ENCODE measurements at regions not wholly inside any gene's neighbourhood (a gene's known extent, or its start where the extent isn't known, plus 50 kb on each side); places are given as distances from the start of the nearest gene placed in this dataset.
A peak's percentile ranks its signal among the peaks of the same experiment; 100 is the strongest.

DNA sequence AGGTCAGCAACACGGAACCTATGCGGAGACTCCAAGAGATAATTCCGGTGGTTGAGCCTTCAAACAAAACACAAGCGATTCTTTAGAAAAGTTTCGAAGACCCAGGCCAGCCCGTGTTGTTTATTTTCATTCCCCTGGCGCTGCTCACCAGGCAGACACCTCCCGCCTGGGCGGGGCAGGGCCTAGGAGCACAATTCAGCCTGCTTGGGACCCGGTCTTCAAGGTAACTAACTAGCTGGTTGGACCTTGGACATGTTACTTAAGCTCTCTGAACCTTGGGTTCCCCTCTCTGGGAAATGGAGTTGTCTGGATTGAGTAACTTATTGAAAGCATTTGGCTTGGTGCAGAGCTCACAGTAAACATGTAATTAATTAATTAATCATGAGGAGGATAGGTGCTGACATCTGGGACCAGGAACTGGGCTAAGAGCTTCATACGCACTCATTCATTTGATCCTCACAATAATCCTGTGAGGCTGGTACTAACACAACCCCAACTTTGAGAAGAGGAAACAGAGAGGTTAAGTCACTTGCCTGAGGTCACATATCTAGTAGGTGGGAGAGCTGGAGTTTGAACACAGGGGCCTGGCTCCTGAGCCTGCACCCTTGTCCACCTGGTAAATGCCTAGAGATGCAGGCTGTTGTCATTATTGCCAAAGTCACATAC, 125.3 kb upstream of the SMURF2 start:
- no peaks in the 10 kb centered on the region for H3K79me2 ChIP-seq (ENCODE audit: insufficient read depth, low read length)
- intact Hi-C loops (cut with micrococcal nuclease; ENCODE audit: unreplicated experiment): no loop called here
- H2AFZ ChIP-seq (ENCODE audit: low read length): no peak overlapping the region
- BruUV-seq (replicated peaks): no TSS peak
- WGBS (ENCODE audit: low lambda C conversion rate): 17% methylated on average over 11 of the region's 11 CpGs
- H3K4me1 ChIP-seq (ENCODE audit: insufficient read depth, low read length): peaks cover 21% of the 10 kb centered on the region
- no peaks in the 10 kb centered on the region for H4K20me1 ChIP-seq (ENCODE audit: insufficient read depth, low read length)
- H3K27me3 ChIP-seq (ENCODE audit: control insufficient read depth in 1 of 2, insufficient read depth in 2 of 2, low read length in 2 of 2): no peaks in the 10 kb centered on the region
- POLR2A ChIA-PET: interaction anchor here (0.9 to 1.9 kb wide), 3 partner anchors 10 to 93 kb away, joined by 3 to 16 read pairs (median 6); no protein-coding TSS in a partner anchor
- H3K9ac ChIP-seq (ENCODE audit: insufficient read depth, low read depth, low read length): no peak overlapping the region
- peak overlapping the region; percentile 28 for H3K27ac ChIP-seq (ENCODE audit: extremely low read length, insufficient read depth, low read length)
- H3K4me3 ChIP-seq (replicated peaks in 1 of 3; ENCODE audit: insufficient read depth in 1 of 3, low read depth in 2 of 3, low read length in 3 of 3): peak overlapping the region in 1 of 3 experiments; percentile 8; a peak in 1 of 6 replicates
- H3K36me3 ChIP-seq (replicated peaks in 1 of 2; ENCODE audit: control insufficient read depth in 1 of 2, insufficient read depth in 2 of 2, low read length in 2 of 2): no peaks in the 10 kb centered on the region; a peak in 2 of 5 replicates
- ATAC-seq (peak; percentile 57), DNase-seq (ENCODE audit: low spot score) (peak; percentile 82), FAIRE-seq (peak; percentile 89)
- peak overlapping the region; percentile 40 for H3K4me2 ChIP-seq (ENCODE audit: low read depth, low read length)
- H3K9me3 ChIP-seq (ENCODE audit: low read length): no peaks in the 10 kb centered on the region
- CTCF ChIA-PET (ENCODE audit: low intra/inter-chr PET ratio, low total read pairs): no interaction called here
- in situ Hi-C loops (cut with HindIII; ENCODE audit: extremely low pct_ligation_motif_present, low pct_unique_long_range_greater_than_20kb): no loop called here
- TF ChIP-seq TAF15 (IDR thresholded peaks at IDR 0.05; ENCODE audit: low read depth, low read length, poor library complexity, severe bottlenecking): no peak
- TF ChIP-seq, protein P1, sequence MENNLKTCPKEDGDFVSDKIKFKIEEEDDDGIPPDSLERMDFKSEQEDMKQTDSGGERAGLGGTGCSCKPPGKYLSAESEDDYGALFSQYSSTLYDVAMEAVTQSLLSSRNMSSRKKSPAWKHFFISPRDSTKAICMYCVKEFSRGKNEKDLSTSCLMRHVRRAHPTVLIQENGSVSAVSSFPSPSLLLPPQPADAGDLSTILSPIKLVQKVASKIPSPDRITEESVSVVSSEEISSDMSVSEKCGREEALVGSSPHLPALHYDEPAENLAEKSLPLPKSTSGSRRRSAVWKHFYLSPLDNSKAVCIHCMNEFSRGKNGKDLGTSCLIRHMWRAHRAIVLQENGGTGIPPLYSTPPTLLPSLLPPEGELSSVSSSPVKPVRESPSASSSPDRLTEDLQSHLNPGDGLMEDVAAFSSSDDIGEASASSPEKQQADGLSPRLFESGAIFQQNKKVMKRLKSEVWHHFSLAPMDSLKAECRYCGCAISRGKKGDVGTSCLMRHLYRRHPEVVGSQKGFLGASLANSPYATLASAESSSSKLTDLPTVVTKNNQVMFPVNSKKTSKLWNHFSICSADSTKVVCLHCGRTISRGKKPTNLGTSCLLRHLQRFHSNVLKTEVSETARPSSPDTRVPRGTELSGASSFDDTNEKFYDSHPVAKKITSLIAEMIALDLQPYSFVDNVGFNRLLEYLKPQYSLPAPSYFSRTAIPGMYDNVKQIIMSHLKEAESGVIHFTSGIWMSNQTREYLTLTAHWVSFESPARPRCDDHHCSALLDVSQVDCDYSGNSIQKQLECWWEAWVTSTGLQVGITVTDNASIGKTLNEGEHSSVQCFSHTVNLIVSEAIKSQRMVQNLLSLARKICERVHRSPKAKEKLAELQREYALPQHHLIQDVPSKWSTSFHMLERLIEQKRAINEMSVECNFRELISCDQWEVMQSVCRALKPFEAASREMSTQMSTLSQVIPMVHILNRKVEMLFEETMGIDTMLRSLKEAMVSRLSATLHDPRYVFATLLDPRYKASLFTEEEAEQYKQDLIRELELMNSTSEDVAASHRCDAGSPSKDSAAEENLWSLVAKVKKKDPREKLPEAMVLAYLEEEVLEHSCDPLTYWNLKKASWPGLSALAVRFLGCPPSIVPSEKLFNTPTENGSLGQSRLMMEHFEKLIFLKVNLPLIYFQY (CRISPR knock-in tag; IDR thresholded peaks at IDR 0.05; ENCODE audit: borderline replicate concordance): no peak
- peak; percentile 92 for TF ChIP-seq PRDM10 (CRISPR knock-in tag; IDR thresholded peaks at IDR 0.05; ENCODE audit: low read depth)
- TF ChIP-seq KAT8 (CRISPR knock-in tag; IDR thresholded peaks at IDR 0.05): 0 out of 2 replicates have a peak, but pooled peaks have one; percentile 33
- no peak for TF ChIP-seq ZNF563 (CRISPR knock-in tag; IDR thresholded peaks at IDR 0.05)
- TF ChIP-seq ATF7-NPFF (CRISPR knock-in tag; IDR thresholded peaks at IDR 0.05; ENCODE audit: low read depth): no peak
- TF ChIP-seq STAG1 (CRISPR knock-in tag; IDR thresholded peaks at IDR 0.05): no peak
- TF ChIP-seq ZNF549 (CRISPR knock-in tag; IDR thresholded peaks at IDR 0.05): no peak
- no peak for TF ChIP-seq ZNF670 (CRISPR knock-in tag; IDR thresholded peaks at IDR 0.05; ENCODE audit: borderline replicate concordance)
- TF ChIP-seq, protein P2, sequence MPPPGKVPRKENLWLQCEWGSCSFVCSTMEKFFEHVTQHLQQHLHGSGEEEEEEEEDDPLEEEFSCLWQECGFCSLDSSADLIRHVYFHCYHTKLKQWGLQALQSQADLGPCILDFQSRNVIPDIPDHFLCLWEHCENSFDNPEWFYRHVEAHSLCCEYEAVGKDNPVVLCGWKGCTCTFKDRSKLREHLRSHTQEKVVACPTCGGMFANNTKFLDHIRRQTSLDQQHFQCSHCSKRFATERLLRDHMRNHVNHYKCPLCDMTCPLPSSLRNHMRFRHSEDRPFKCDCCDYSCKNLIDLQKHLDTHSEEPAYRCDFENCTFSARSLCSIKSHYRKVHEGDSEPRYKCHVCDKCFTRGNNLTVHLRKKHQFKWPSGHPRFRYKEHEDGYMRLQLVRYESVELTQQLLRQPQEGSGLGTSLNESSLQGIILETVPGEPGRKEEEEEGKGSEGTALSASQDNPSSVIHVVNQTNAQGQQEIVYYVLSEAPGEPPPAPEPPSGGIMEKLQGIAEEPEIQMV (CRISPR knock-in tag; IDR thresholded peaks at IDR 0.05; ENCODE audit: low read depth): no peak
- TF ChIP-seq HNF4A (CRISPR knock-in tag; IDR thresholded peaks at IDR 0.05): peak; percentile 90
- TF ChIP-seq RFX3 (CRISPR knock-in tag; IDR thresholded peaks at IDR 0.05): no peak
- TF ChIP-seq GABPB1 (CRISPR knock-in tag; IDR thresholded peaks at IDR 0.05): no peak
- TF ChIP-seq TEF (CRISPR knock-in tag; IDR thresholded peaks at IDR 0.05): no peak

All from HepG2 (cell line).